ENCODE measurements at regions not wholly inside any gene's neighbourhood (a gene's known extent, or its start where the extent isn't known, plus 50 kb on each side); places are given as distances from the start of the nearest gene placed in this dataset.
"Not testable (repeated sequence)": the region's sequence is repeated elsewhere in the genome, so short reads cannot be mapped to it uniquely, and the experiment has no call there.

GRCh38 chr7:115183431-115184057 lies 261.6 kb downstream of the MDFIC start:
- no peak for DNase-seq (ENCODE audit: low spot score in 2 of 2)
- no peak for FAIRE-seq

- FAIRE-seq (no peak), DNase-seq (ENCODE audit: low spot score in 2 of 2) (no peak)
Measured at GRCh38 chr7:115178835-115179234, 256.9 kb downstream of the MDFIC start.

- no peak for FAIRE-seq
- no peak for DNase-seq (ENCODE audit: low spot score in 2 of 2)
Measured at GRCh38 chr7:115177823-115178222, 255.9 kb downstream of the MDFIC start.

- DNase-seq (ENCODE audit: low spot score in 2 of 2): no peak
Measured at GRCh38 chr7:115177103-115177502, 255.2 kb downstream of the MDFIC start.

GRCh38 chr7:115172397-115172796 lies 250.5 kb downstream of the MDFIC start:
- not testable (repeated sequence) for DNase-seq (ENCODE audit: low spot score in 2 of 2); FAIRE-seq

More at GRCh38 chr7:115177103-115177502, 255.2 kb downstream of the MDFIC start:
- no peak for FAIRE-seq

GRCh38 chr7:115153769-115154477 lies 232.0 kb downstream of the MDFIC start:
- no peak for FAIRE-seq
- no peak for DNase-seq (ENCODE audit: low spot score in 2 of 2)

GRCh38 chr7:115153176-115153575 lies 231.3 kb downstream of the MDFIC start:
- DNase-seq (ENCODE audit: low spot score in 2 of 2) (no peak), FAIRE-seq (no peak)

GRCh38 chr7:115146148-115146547 lies 224.3 kb downstream of the MDFIC start:
- DNase-seq (ENCODE audit: low spot score in 2 of 2) (no peak), FAIRE-seq (no peak)

GRCh38 chr7:115145512-115145911 lies 223.6 kb downstream of the MDFIC start:
- FAIRE-seq: no peak
- DNase-seq (ENCODE audit: low spot score in 2 of 2): no peak

GRCh38 chr7:115137816-115138215 lies 215.9 kb downstream of the MDFIC start:
- FAIRE-seq: no peak
- no peak for DNase-seq (ENCODE audit: low spot score in 2 of 2)

- FAIRE-seq (no peak), DNase-seq (ENCODE audit: low spot score in 2 of 2) (no peak)
Measured at GRCh38 chr7:115136796-115137443, 215.0 kb downstream of the MDFIC start.

- no peak for FAIRE-seq
- no peak for DNase-seq (ENCODE audit: low spot score in 2 of 2)
Measured at GRCh38 chr7:115135769-115136410, 214.0 kb downstream of the MDFIC start.

GRCh38 chr7:115135146-115135545 lies 213.3 kb downstream of the MDFIC start:
- DNase-seq (ENCODE audit: low spot score in 2 of 2): no peak
- no peak for FAIRE-seq

- FAIRE-seq: no peak
Measured at GRCh38 chr7:115133248-115133647, 211.4 kb downstream of the MDFIC start.

GRCh38 chr7:115132096-115132495 lies 210.2 kb downstream of the MDFIC start:
- DNase-seq (ENCODE audit: low spot score in 2 of 2) (no peak), FAIRE-seq (no peak)

More at GRCh38 chr7:115133248-115133647, 211.4 kb downstream of the MDFIC start:
- DNase-seq (ENCODE audit: low spot score in 2 of 2): no peak

GRCh38 chr7:115128154-115128553 lies 206.3 kb downstream of the MDFIC start:
- DNase-seq (ENCODE audit: low spot score in 2 of 2) (no peak), FAIRE-seq (no peak)

GRCh38 chr7:115127399-115128021 lies 205.6 kb downstream of the MDFIC start:
- no peak for DNase-seq (ENCODE audit: low spot score in 2 of 2)
- FAIRE-seq: no peak

- DNase-seq (ENCODE audit: low spot score in 2 of 2) (no peak), FAIRE-seq (peak; percentile 37)
Measured at GRCh38 chr7:115125750-115126149, 203.9 kb downstream of the MDFIC start.

GRCh38 chr7:115125312-115125711 lies 203.4 kb downstream of the MDFIC start:
- DNase-seq (ENCODE audit: low spot score in 2 of 2) (no peak), FAIRE-seq (no peak)

- DNase-seq (ENCODE audit: low spot score in 2 of 2): no peak
- FAIRE-seq: no peak
Measured at GRCh38 chr7:115124409-115124939, 202.6 kb downstream of the MDFIC start.

Measured in frontal cortex (tissue), 3 donors.